SKM-1 (cell line): ENCODE measurements at regions not wholly inside any gene's neighbourhood (a gene's known extent, or its start where the extent isn't known, plus 50 kb on each side); places are given as distances from the start of the nearest gene placed in this dataset.

Experiments used
- DNase-seq: peaks from one replicate; lab custom pipeline; 2025; ENCODE audit not compliant: unreplicated experiment; lab: John Stamatoyannopoulos, UW

DNA sequence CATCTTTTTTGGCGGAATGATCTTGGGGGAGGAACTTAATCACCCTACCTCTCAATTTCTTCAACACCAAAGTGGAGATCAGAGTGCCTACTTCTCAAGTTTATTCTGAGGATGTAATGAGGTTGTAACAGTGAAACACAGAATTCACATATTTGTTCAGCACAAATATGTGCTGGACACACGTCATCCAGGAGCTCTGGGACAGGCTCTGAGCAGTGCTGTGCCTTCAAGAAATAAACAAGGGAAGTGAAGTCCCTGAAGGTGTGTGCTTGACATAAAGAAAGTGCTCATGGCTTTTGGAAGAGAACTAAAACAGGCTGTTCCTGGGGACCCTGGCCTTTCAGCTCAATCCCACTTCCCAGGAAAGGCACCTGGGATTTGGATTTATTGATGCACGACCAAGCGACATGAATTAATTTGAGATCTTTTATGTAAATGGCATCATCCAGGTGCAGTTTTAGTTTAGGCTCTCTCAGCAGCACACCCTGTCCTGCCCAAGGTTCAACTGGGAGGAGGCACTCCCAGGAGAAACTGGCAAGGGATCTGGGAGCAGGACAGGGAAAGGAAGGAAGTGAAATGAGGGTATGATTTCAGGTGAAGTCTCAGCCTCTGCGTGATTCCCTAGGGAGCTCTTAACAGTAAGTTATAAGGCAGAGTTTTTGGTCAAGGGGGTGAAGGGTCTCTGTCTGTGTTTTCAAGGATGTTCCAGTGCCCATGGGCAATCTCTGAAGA is 211.0 kb downstream of the FOXA2 start:
- no peak for DNase-seq

- DNase-seq: no peak
Observed at GRCh38 chr20:22371843-22372242, 212.5 kb downstream of the FOXA2 start.

DNA sequence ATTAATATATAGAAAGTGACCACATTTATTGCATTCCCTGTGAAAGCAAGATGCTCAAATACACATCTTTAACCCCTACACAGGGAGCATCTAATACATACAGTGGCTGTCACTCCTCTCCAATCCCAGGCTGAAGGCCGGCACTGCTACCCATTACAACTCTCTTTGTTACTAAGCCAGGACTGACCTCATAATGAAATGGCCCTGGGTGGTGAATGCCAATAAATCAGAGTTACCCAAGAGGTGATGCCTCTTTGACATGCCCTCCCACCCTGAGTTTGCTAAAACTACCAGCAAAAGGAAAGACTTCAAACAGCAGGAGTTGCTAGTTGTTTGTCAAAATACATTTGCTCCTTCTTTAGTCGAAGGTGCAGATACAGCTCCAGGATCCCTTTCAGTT is 214.2 kb downstream of the FOXA2 start:
- DNase-seq: no peak

- no peak for DNase-seq
Observed at GRCh38 chr20:22369100-22369499, 215.3 kb downstream of the FOXA2 start.

DNA sequence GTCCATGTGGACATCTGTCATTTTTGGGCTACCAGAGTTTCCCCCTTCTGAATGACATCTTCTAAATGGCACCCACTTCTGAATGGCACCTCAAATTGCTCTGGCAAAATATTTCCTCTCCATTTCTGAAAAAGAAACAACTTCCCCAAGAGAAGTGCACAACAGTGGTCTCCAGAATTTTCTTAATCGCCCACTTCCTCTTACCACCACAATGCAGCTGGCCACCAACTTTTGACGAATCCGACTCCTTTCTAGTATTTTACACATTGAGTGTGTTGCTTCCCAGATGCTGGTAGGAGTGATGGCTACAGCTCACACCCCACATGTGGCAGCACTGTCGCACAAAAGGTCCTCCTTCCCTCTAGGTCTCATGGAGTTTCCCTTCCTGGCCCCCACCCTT is 216.1 kb downstream of the FOXA2 start:
- no peak for DNase-seq

GRCh38 chr20:22366631-22367030 is 217.7 kb downstream of the FOXA2 start:
- no peak for DNase-seq

- no peak for DNase-seq
Observed at GRCh38 chr20:22354647-22355046, 229.7 kb downstream of the FOXA2 start.

GRCh38 chr20:22353586-22353985 is 230.8 kb downstream of the FOXA2 start:
- DNase-seq: no peak

- DNase-seq: no peak
Observed at GRCh38 chr20:22352019-22352418, 232.4 kb downstream of the FOXA2 start.

DNA sequence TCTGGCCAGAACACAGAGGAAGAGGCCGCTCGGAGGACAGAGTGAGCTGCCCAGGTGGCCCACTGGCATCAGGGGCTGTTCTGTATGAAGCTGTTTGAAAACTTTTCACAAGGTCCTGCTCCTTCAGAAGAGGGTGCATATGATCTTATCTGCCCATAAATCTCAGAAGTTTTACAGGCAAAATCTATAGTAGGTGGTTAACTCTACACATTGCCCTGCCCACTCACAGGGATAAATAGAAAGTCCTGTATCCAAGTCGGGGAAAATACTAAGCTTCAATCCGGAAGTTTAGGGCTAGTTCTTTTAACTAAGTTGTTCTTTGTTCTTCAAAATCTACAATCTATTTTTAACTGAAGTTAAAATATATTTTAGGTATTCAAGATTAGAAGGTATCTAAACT is 233.7 kb downstream of the FOXA2 start:
- DNase-seq: no peak

GRCh38 chr20:22348010-22348409 is 236.4 kb downstream of the FOXA2 start:
- DNase-seq: no peak

- peak; percentile 21 for DNase-seq
Observed at GRCh38 chr20:22346716-22347115, 237.7 kb downstream of the FOXA2 start.

- no peak for DNase-seq
Observed at GRCh38 chr20:22343612-22344011, 240.8 kb downstream of the FOXA2 start.

- DNase-seq: no peak
Observed at GRCh38 chr20:22342410-22342809, 242.0 kb downstream of the FOXA2 start.

- DNase-seq: no peak
Observed at GRCh38 chr20:22341508-22341907, 242.9 kb downstream of the FOXA2 start.

- DNase-seq: no peak
Observed at GRCh38 chr20:22339946-22340345, 244.4 kb downstream of the FOXA2 start.

- peak; percentile 38 for DNase-seq
Observed at GRCh38 chr20:22339091-22339881, 245.1 kb downstream of the FOXA2 start.

- no peak for DNase-seq
Observed at GRCh38 chr20:22338140-22338708, 246.1 kb downstream of the FOXA2 start.

DNA sequence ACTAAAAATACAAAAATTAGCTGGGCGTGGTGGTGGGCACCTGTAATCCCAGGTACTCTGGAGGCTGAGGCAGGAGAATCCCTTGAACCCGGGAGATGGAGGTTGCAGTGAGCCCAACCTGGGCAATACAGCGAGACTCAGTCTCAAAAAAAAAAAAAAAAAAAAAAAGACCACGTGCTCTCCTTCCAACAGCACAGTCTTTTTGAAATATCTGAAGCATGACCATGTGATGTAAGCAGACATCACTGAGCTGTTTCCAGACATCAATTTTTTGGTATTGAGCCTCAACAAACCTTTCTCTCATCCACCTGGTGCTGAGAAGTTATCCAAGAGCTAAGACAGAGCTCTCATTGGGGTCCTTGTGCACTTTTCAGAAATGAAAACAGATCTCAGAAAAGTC is 249.2 kb downstream of the FOXA2 start:
- DNase-seq: no peak

GRCh38 chr20:22333885-22334545 is 250.4 kb downstream of the FOXA2 start:
- DNase-seq: peak; percentile 36

DNA sequence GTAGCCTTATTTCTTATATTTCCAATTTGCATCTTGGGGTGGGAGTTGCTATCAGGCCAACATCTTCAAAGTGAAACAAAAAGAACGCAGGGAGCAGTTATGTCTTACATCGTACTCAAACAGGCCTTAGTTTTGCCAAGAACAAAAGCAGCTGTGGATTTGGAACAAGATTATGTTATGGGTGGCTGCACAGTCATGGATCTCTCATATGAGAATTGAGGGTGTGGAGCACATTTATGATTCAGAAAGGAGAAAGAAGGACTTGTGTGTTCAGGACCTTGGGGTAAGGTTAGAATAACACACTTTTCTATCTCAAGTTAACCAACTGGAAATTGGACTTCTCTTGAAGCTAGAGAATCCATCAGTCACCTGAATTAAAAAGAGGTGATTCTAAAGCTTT is 259.9 kb downstream of the FOXA2 start:
- no peak for DNase-seq

GRCh38 chr20:22322513-22322912 is 261.9 kb downstream of the FOXA2 start:
- no peak for DNase-seq
